ENCODE measurements at regions not wholly inside any gene's neighbourhood (a gene's known extent, or its start where the extent isn't known, plus 50 kb on each side); places are given as distances from the start of the nearest gene placed in this dataset.
"Not testable (repeated sequence)": the region's sequence is repeated elsewhere in the genome, so short reads cannot be mapped to it uniquely, and the experiment has no call there.

- DNase-seq (ENCODE audit: low read depth in 4 of 4, low spot score in 1 of 4), result no peak
These were observed 299.8 kb downstream of the TSHZ3 start for GRCh38 chr19:31049431-31049830.

- no peak for DNase-seq (ENCODE audit: low read depth in 4 of 4, low spot score in 1 of 4)
These were observed 303.2 kb downstream of the TSHZ3 start for GRCh38 chr19:31046024-31046423.

- no peak for DNase-seq (ENCODE audit: low read depth in 4 of 4, low spot score in 1 of 4)
These were observed 307.8 kb downstream of the TSHZ3 start for GRCh38 chr19:31041461-31041860.

- DNase-seq (ENCODE audit: low read depth in 4 of 4, low spot score in 1 of 4), result no peak
These were observed 310.1 kb downstream of the TSHZ3 start for GRCh38 chr19:31039151-31039550.

- DNase-seq (ENCODE audit: low read depth in 4 of 4, low spot score in 1 of 4), result no peak
These were observed 311.8 kb downstream of the TSHZ3 start for GRCh38 chr19:31037286-31037980.

GRCh38 chr19:31031455-31031854 lies 317.8 kb downstream of the TSHZ3 start:
- DNase-seq (ENCODE audit: low read depth in 4 of 4, low spot score in 1 of 4), result not testable (repeated sequence)

- no peak for DNase-seq (ENCODE audit: low read depth in 4 of 4, low spot score in 1 of 4)
These were observed 326.2 kb downstream of the TSHZ3 start for GRCh38 chr19:31023038-31023437.

- no peak for DNase-seq (ENCODE audit: low read depth in 4 of 4, low spot score in 1 of 4)
These were observed 330.3 kb downstream of the TSHZ3 start for GRCh38 chr19:31018936-31019335.

GRCh38 chr19:31015778-31016177 lies 333.5 kb downstream of the TSHZ3 start:
- DNase-seq (ENCODE audit: low read depth in 4 of 4, low spot score in 1 of 4), result no peak

GRCh38 chr19:31014668-31015067 lies 334.6 kb downstream of the TSHZ3 start:
- DNase-seq (ENCODE audit: low read depth in 4 of 4, low spot score in 1 of 4), result no peak

- DNase-seq (ENCODE audit: low read depth in 4 of 4, low spot score in 1 of 4), result no peak
These were observed 335.7 kb downstream of the TSHZ3 start for GRCh38 chr19:31013384-31014020.

GRCh38 chr19:31002518-31003244 lies 346.6 kb downstream of the TSHZ3 start:
- no peak for DNase-seq (ENCODE audit: low read depth in 4 of 4, low spot score in 1 of 4)

- no peak for DNase-seq (ENCODE audit: low read depth in 4 of 4, low spot score in 1 of 4)
These were observed 347.2 kb downstream of the TSHZ3 start for GRCh38 chr19:31001991-31002390.

GRCh38 chr19:31000913-31001312 lies 348.3 kb downstream of the TSHZ3 start:
- DNase-seq (ENCODE audit: low read depth in 4 of 4, low spot score in 1 of 4), result no peak

- DNase-seq (ENCODE audit: low read depth in 4 of 4, low spot score in 1 of 4), result no peak
These were observed 349.5 kb downstream of the TSHZ3 start for GRCh38 chr19:30999726-31000125.

GRCh38 chr19:30997222-30997621 lies 352.0 kb downstream of the TSHZ3 start:
- no peak for DNase-seq (ENCODE audit: low read depth in 4 of 4, low spot score in 1 of 4)

GRCh38 chr19:30978639-30979038 lies 370.6 kb downstream of the TSHZ3 start:
- no peak for DNase-seq (ENCODE audit: low read depth in 4 of 4, low spot score in 1 of 4)

- no peak for DNase-seq (ENCODE audit: low read depth in 4 of 4, low spot score in 1 of 4)
These were observed 379.6 kb downstream of the TSHZ3 start for GRCh38 chr19:30969591-30969990.

- no peak for DNase-seq (ENCODE audit: low read depth in 4 of 4, low spot score in 1 of 4)
These were observed 380.3 kb downstream of the TSHZ3 start for GRCh38 chr19:30968841-30969399.

- no peak for DNase-seq (ENCODE audit: low read depth in 4 of 4, low spot score in 1 of 4)
These were observed 381.0 kb downstream of the TSHZ3 start for GRCh38 chr19:30968210-30968609.

- DNase-seq (ENCODE audit: low read depth in 4 of 4, low spot score in 1 of 4), result no peak
These were observed 382.8 kb downstream of the TSHZ3 start for GRCh38 chr19:30966486-30966885.

- DNase-seq (ENCODE audit: low read depth in 4 of 4, low spot score in 1 of 4), result no peak
These were observed 390.2 kb downstream of the TSHZ3 start for GRCh38 chr19:30959011-30959410.

Measured in stimulated activated CD4-positive, alpha-beta T cell treated with anti-CD3 and anti-CD28 coated beads, Interleukin-1b, Interleukin-23, amount 100 ng/mL, for 24 hours (primary cell).